ENCODE measurements at regions not wholly inside any gene's neighbourhood (a gene's known extent, or its start where the extent isn't known, plus 50 kb on each side); places are given as distances from the start of the nearest gene placed in this dataset.

GRCh38 chr11:122165607-122166371, 49.8 kb upstream of the BLID start:
- no peak for TF ChIP-seq HCFC1 (IDR thresholded peaks at IDR 0.05; ENCODE audit: low read depth, low read length)
- no peak for TF ChIP-seq MAFK (IDR thresholded peaks at IDR 0.05; ENCODE audit: low read length)
- TF ChIP-seq POLR3A (IDR thresholded peaks at IDR 0.05; ENCODE audit: borderline replicate concordance, extremely low read depth, insufficient read depth, insufficient read length), result no peak
- TF ChIP-seq SP2 (IDR thresholded peaks at IDR 0.05; ENCODE audit: extremely low read depth, low read depth, low read length, poor library complexity, severe bottlenecking), result no peak
- TF ChIP-seq NR3C1 (CRISPR knock-in tag; IDR thresholded peaks at IDR 0.05), result no peak
- TF ChIP-seq EZH2 (IDR thresholded peaks at IDR 0.05; ENCODE audit: borderline replicate concordance, low read depth, low read length), result no peak

All from K562 (cell line).